HUDEP-2 (cell line): ENCODE measurements at regions not wholly inside any gene's neighbourhood (a gene's known extent, or its start where the extent isn't known, plus 50 kb on each side); places are given as distances from the start of the nearest gene placed in this dataset.

Source experiments
- DNase-seq, 76 experiments: peaks; one replicate each; lab custom pipeline; 2025; ENCODE audit not compliant: unreplicated experiment in 76 of 76; lab: John Stamatoyannopoulos, UW

DNA sequence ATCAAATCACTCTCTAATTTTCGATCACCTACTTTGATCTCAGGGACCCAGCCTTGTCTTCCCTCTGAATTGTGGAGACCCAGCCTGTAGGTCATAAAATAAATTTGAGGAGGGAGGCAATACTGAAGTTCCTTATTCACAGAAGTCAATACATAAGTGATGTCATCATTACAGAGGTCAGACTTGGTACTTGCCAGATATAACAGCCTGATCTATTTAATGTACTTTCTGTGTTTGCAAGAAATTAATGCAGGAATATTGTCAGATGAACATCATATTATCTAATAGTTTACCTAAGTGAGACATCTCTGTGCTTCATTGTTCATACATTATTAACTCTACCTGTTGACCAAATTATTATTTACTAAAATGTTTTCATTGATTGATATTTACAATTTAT is 105.6 kb downstream of the GPAM start:
- DNase-seq = no peak

DNA sequence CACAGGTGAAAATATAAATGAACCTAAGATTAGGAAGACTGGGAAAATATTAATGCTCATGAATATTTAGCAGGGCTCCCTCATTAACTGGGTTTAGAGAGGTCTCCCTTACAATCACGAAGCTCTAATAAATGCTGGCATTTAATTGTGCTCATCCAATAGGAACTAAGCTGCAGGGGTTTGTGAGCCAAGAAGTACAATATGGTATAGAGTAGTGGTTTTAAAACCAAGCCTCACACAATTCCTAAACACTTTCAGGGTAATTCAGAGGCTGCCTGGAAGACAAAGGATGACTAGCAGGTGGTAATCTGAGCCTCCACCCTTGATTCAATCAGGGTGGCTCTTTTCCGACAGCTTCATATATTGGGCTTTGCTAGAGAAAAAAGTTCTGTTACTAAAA is 103.3 kb downstream of the GPAM start:
- DNase-seq = no peak

DNA sequence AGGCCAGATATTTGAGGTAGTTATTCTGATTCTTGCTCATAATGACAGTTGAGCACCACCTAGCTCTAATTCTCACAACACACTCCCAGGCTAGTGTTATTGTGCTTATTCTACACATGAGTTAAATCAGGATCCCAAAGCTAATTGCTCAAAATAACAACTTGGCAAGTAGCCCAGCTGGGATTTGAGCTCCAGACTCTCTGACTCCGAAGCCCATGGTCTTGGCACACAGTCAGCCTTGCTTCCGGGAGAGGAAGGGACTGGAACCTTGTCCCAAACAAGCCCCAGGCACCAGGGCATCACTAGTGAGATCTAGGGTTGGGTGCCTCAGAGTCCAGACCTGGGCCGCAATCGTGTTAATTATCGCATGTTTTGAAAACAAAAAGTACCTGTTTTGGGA is 101.4 kb downstream of the GPAM start:
- no peak for DNase-seq

DNA sequence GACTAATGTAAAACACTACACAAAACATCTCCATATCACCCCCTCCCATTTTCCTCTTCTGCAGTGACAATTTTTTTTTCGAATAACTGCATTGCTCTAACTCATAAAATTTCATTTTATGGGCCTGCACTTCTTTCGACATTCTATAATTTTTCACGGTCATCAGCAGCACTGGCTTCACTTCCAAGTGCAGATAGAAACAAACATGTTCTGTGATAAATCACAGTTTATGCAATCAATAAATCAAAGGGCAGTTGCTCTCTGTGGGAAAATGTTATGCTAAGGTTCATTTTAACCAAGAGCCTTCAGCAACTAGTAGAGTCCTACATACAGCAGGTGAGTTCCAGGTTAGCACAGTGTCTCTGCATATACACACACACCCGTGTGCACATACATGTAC is 100.1 kb downstream of the GPAM start:
- no peak for DNase-seq

DNA sequence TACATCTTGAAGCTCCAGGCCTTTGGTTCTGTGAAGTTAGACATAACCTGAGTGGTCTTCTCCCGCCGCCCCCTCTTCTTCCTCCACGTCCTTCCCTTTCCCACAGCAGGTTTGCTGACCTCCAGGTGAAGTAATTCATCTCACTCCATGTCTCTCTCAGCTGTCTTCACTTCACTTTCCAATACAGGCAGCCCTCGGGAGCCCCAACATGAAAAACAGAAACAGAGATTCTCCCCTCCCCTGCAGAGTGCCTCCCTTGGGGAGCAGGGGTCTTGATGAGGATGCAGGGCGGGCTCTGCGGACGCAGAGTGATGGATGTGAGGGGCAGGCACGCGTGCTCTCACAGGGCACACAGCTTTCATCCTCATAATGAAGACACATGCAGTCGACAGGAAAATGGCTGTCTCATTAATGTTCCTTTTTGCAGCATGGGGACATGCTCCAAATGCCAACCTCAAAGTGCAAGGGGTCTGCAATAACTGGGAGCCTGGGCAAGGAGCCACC is 95.6 kb downstream of the GPAM start:
- no peak for DNase-seq

DNA sequence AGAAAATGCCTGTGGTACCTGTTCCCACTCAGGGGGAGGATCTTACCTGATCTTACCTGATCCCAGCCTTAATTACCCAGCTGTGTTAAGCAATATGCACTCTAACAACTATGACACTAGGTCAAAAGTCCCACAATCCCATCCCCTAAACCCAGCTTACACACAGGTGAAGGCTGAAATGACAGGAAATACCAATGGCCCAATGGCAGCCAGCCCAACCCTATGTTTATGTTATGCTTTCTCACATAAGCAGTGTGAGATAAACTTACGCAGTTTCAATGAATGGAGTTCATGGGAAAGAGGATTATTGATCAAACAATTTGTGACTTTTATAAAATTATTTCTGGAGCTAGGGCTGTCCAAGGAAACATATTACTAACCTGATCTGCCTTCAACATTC is 91.9 kb downstream of the GPAM start:
- DNase-seq = no peak

DNA sequence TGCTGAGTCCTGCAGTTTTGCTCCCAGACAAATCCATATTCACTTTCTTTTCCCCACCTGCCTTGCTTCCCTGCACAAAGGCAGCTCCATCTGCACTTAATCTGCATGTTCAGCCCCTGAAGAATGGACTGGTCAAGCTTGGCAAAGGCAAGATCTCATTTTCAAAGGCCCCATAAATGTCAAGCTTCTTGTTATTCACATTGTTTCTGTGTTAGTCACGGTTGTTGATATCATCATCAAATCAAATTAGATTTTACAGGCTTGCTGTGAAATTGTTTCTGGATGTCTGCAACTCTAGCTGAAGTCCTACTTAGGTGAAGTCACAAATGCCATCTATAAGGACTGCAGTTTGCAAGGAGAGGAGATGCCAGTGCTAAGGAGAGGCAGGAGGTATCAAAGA is 91.0 kb downstream of the GPAM start:
- DNase-seq = no peak

DNA sequence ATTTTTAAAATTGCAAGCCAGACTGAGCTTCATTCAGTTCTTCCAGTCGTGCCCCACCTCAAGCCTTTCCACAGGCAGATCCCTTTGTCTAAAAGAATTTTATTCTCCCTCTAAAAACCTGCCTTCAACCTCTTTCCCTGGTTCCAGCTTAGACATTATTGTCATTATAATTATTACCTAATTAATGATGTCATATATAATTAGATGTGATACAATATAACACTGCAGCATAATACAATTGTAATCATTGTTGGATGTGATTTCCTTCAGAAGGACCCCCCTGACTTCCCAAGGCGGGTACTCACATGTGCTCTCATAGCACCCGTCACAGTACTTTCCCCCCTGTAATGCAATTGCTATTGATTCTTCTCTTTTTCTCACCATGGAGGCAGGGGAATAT is 88.6 kb downstream of the GPAM start:
- no peak for DNase-seq

DNA sequence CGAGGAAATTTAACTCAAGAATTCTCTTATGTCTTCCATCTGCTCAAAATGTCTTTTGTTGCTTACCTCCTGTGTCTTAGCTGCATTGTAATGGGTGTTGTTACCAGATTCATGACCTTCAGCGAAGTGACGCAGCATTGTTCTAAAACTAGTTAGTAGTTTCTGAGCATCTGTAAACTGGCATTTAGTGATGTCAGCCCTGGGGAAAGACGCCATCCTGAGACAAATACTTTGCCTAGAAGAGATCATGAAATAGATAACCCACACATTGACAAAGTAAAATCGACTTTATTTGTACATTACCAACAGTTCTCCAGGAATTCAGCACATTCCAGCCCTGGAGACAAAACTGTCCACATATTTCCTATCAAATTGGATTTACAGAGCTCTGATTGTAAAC is 87.8 kb downstream of the GPAM start:
- DNase-seq = no peak

DNA sequence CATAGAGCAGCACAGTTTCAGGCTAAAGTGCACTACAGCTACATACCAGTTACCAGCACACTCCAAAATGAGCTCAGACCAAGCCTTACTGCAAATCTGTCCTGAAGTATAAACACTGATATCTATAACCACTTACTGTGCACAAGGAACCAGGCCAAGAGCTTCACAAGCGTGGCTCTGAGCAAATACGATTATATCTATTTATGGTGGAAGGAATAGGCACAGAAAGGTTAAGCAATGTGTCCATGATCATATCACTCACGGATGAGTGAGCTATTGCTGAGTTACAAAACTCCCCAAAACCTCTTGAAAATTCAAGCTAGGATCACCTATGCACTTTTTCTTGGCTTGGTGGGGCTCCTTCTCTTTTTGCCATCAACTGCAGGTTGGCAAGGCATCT is 84.9 kb downstream of the GPAM start:
- no peak for DNase-seq
